Endometrial microvascular endothelial cells (primary cell): ENCODE measurements at regions not wholly inside any gene's neighbourhood (a gene's known extent, or its start where the extent isn't known, plus 50 kb on each side); places are given as distances from the start of the nearest gene placed in this dataset.

ENCODE experiments used
- in situ Hi-C: cut with HindIII; loops from 2 replicates; pipeline ENCODE4 v1.10.0; 2017; ENCODE audit warnings: low sequenced_read_pairs, low pct_unique_long_range_greater_than_20kb; ENCODE audit errors: inconsistent ontology term

- in situ Hi-C loops, result no loop called here
These were observed 341.6 kb downstream of the CRPPA start for GRCh38 chr7:16079723-16080122.

GRCh38 chr7:16078076-16078952 is 343.0 kb downstream of the CRPPA start:
- in situ Hi-C loops, result no loop called here

GRCh38 chr7:16071246-16071857 is 350.0 kb downstream of the CRPPA start:
- in situ Hi-C loops, result loop anchor here (25.0 kb wide), 2 partner anchors 359 to 759 kb away; no protein-coding TSS in a partner anchor

GRCh38 chr7:16070806-16071205 is 350.5 kb downstream of the CRPPA start:
- in situ Hi-C loops, result loop anchor here (25.0 kb wide), 2 partner anchors 359 to 759 kb away; no protein-coding TSS in a partner anchor

- in situ Hi-C loops, result loop anchor here (10.0 to 25.0 kb wide), 3 partner anchors 165 to 758 kb away; no protein-coding TSS in a partner anchor
These were observed 351.3 kb downstream of the CRPPA start for GRCh38 chr7:16069998-16070397.

GRCh38 chr7:16068183-16068582 is 353.2 kb downstream of the CRPPA start:
- in situ Hi-C loops, result loop anchor here (10.0 to 25.0 kb wide), 3 partner anchors 163 to 756 kb away; no protein-coding TSS in a partner anchor

- in situ Hi-C loops, result loop anchor here (10.0 to 25.0 kb wide), 3 partner anchors 163 to 755 kb away; no protein-coding TSS in a partner anchor
These were observed 353.6 kb downstream of the CRPPA start for GRCh38 chr7:16067711-16068110.

GRCh38 chr7:16066805-16067459 is 354.4 kb downstream of the CRPPA start:
- in situ Hi-C loops, result loop anchor here (10.0 to 25.0 kb wide), 3 partner anchors 162 to 755 kb away; no protein-coding TSS in a partner anchor

- in situ Hi-C loops, result loop anchor here (10.0 to 25.0 kb wide), 3 partner anchors 161 to 754 kb away; no protein-coding TSS in a partner anchor
These were observed 355.4 kb downstream of the CRPPA start for GRCh38 chr7:16065939-16066338.

- in situ Hi-C loops, result loop anchor here (10.0 to 25.0 kb wide), 3 partner anchors 159 to 752 kb away; no protein-coding TSS in a partner anchor
These were observed 357.3 kb downstream of the CRPPA start for GRCh38 chr7:16063716-16064675.

GRCh38 chr7:16063221-16063620 is 358.1 kb downstream of the CRPPA start:
- in situ Hi-C loops, result loop anchor here (10.0 to 25.0 kb wide), 3 partner anchors 158 to 751 kb away; no protein-coding TSS in a partner anchor

GRCh38 chr7:16062269-16062668 is 359.1 kb downstream of the CRPPA start:
- in situ Hi-C loops, result loop anchor here (10.0 to 25.0 kb wide), 3 partner anchors 157 to 750 kb away; no protein-coding TSS in a partner anchor

- in situ Hi-C loops, result loop anchor here (10.0 to 25.0 kb wide), 3 partner anchors 157 to 749 kb away; no protein-coding TSS in a partner anchor
These were observed 359.7 kb downstream of the CRPPA start for GRCh38 chr7:16061630-16062029.

- in situ Hi-C loops, result loop anchor here (10.0 to 25.0 kb wide), 3 partner anchors 156 to 749 kb away; no protein-coding TSS in a partner anchor
These were observed 360.3 kb downstream of the CRPPA start for GRCh38 chr7:16061011-16061410.

- in situ Hi-C loops, result loop anchor here (10.0 to 25.0 kb wide), 3 partner anchors 156 to 748 kb away; no protein-coding TSS in a partner anchor
These were observed 360.8 kb downstream of the CRPPA start for GRCh38 chr7:16060502-16060901.

GRCh38 chr7:16055263-16055976 is 365.9 kb downstream of the CRPPA start:
- in situ Hi-C loops, result loop anchor here (25.0 kb wide), 2 partner anchors 343 to 743 kb away; no protein-coding TSS in a partner anchor
